Bronchial epithelial cell (primary cell): ENCODE measurements at regions not wholly inside any gene's neighbourhood (a gene's known extent, or its start where the extent isn't known, plus 50 kb on each side); places are given as distances from the start of the nearest gene placed in this dataset.

Source experiments
- DNase-seq: peaks from one replicate; pipeline ENCODE4 v3.0.0-alpha.2; 2010; ENCODE audit warnings: low read depth
- FAIRE-seq: peaks from 2 replicates; lab custom pipeline; 2011; peaks lifted over from hg19 to GRCh38; lab: Jason Lieb, UNC
- H3K27me3 ChIP-seq: 2 replicates; pipeline ENCODE4 v1.5.1; 2011; ENCODE audit warnings: low read length; ENCODE audit not compliant: control insufficient read depth, insufficient read depth
- H3K36me3 ChIP-seq: 2 replicates; pipeline ENCODE4 v1.5.1; 2011; ENCODE audit warnings: low read length; ENCODE audit not compliant: control insufficient read depth, insufficient read depth
- H3K4me3 ChIP-seq: 2 replicates; pipeline ENCODE4 v1.5.1; 2011; ENCODE audit warnings: mild to moderate bottlenecking, low read depth, low read length, control low read depth
- CTCF ChIP-seq: IDR thresholded peaks from 2 replicates; pipeline ENCODE4 v1.5.1; 2011; ENCODE audit warnings: mild to moderate bottlenecking, moderate library complexity, low read length, control low read depth, inconsistent platforms; ENCODE audit not compliant: insufficient read depth, severe bottlenecking

- TF ChIP-seq CTCF, result no peak
- Histone ChIP-seq H3K36me3 (no peaks in the 10 kb centered on the region), H3K4me3 (no peak overlapping the region), H3K27me3 (no peaks in the 10 kb centered on the region)
- FAIRE-seq (no peak), DNase-seq (no peak)
These were observed 1911.8 kb downstream of the MRPL39 start for GRCh38 chr21:23695443-23695842.

- no peak for FAIRE-seq
- H3K36me3 ChIP-seq, result no peaks in the 10 kb centered on the region
- TF ChIP-seq CTCF, result no peak
These were observed 1912.9 kb downstream of the MRPL39 start for GRCh38 chr21:23694390-23694789.

GRCh38 chr21:23690316-23690715 is 1917.0 kb downstream of the MRPL39 start:
- FAIRE-seq (no peak), DNase-seq (no peak)
- Histone ChIP-seq H3K4me3 (no peak overlapping the region), H3K27me3 (no peaks in the 10 kb centered on the region), H3K36me3 (no peaks in the 10 kb centered on the region)
- TF ChIP-seq CTCF, result no peak

More at GRCh38 chr21:23694390-23694789, 1912.9 kb downstream of the MRPL39 start:
- H3K4me3 ChIP-seq, result no peak overlapping the region
- DNase-seq, result no peak
- no peaks in the 10 kb centered on the region for H3K27me3 ChIP-seq

- no peak for DNase-seq
- Histone ChIP-seq H3K27me3 (no peaks in the 10 kb centered on the region), H3K36me3 (no peaks in the 10 kb centered on the region), H3K4me3 (no peak overlapping the region)
- FAIRE-seq, result no peak
- TF ChIP-seq CTCF, result no peak
These were observed 1920.4 kb downstream of the MRPL39 start for GRCh38 chr21:23686737-23687523.

- no peak for FAIRE-seq
- Histone ChIP-seq H3K36me3 (no peaks in the 10 kb centered on the region), H3K27me3 (no peaks in the 10 kb centered on the region), H3K4me3 (no peak overlapping the region)
- TF ChIP-seq CTCF, result no peak
- no peak for DNase-seq
These were observed 1922.8 kb downstream of the MRPL39 start for GRCh38 chr21:23684431-23684830.
